SK-N-DZ (cell line): ENCODE measurements at regions not wholly inside any gene's neighbourhood (a gene's known extent, or its start where the extent isn't known, plus 50 kb on each side); places are given as distances from the start of the nearest gene placed in this dataset.

Experiments
- DNase-seq: peaks from one replicate; pipeline ENCODE4 v3.0.0-alpha.2; 2015; ENCODE audit warnings: low spot score

DNA sequence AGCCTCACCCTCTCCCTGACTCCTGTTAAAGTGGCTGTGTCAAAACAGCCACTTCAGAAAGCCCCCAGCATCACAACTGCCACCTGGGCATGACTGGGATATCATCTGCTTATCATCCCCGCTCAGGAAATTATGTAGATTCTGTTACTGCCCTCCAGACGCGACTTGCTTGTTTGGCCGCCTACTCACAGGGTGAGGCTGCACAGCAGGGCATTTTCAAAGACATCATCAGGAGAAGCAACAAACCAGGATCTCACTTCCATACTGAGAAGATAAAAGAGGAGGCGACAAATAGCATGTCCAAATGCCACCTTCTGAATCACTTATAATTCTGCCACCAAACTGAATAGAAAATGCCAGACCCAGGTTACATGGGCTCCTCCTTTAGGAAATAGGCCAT lies 94.8 kb downstream of the MIS18A start:
- DNase-seq = no peak

DNA sequence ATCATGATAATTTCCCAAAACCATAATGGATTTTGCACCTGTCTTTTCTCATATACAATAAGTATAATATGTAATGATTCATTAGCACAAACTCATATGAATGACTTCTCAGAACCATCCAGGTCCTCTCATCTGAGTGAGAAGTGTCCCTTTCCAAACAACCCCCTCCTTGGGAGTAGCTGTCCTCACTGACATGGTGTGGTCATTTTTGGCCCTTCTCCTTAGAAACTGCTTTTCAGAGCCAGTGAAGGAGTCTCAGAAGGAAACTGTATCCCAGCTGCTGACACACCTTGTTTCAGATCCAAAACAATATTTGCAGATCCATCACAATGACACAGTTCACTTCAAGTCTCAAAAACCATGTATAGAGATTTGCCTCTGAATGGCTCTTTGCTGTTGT lies 95.5 kb downstream of the MIS18A start:
- no peak for DNase-seq

- no peak for DNase-seq
Measured at GRCh38 chr21:32182449-32182848, 96.4 kb downstream of the MIS18A start.

DNA sequence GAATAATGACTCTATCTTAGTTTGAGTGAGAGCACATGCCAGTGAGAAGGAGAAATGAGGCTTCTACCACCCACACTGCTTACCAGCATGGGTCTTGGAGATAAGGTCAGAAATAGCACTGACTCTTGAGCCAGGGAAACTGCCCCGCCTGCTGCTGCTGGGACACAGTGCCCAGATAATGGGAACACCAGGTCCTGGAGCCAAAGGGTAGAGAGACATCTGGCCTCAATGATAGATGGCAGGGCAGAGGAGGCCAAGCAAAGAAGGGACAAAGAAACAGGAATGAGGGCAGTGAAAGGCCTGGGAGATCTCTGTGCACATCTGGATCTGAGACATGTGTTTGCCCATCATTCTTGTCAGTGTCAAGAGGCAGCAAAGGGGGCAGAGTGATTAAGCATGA lies 97.4 kb downstream of the MIS18A start:
- DNase-seq = no peak

- no peak for DNase-seq
Measured at GRCh38 chr21:32174819-32175218, 104.0 kb downstream of the MIS18A start.

DNA sequence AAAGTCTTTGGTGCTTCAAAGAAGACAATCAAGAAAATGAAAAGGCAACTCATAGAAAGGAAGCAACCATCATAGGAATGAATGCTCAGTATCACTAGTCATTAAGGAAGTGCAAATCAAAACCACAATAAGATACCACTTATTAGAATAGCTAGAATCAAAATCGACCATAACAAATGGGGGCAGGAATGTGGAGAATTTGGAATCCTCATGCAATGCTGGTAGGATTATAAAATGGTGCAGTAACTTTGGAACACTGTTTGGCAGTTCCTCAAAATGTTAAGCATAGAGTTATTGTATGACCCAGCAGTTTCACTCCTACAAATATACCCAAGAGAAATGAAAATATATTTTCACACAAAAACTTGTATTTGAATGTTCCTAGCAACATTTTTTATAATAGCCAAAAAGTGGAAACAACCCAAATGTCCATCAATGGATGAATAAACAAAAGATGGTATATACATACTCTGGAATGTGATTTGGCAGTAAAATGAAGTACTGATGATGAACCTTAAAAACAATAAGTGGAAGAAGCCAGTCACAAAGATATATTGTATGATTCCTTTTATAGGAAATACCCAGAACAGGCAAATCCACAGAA lies 105.6 kb downstream of the MIS18A start:
- DNase-seq = no peak

DNA sequence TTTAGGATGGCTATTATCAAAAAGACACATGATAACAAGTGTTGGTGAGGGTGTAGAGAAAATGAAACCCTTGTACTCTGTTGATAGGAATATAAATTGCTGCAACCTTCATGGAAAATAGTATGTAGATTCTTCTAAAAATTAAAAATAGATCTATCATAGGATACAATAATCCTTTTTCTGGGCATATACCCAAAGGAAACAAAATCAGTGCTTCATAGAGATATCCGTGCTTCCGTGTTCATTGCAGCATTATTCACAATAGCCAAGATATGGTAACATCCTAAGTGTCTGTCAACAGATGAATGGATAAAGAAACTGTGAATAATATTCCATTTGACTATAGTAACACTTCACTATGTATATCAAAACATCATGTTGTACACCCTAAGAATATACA lies 106.7 kb downstream of the MIS18A start:
- DNase-seq = no peak

DNA sequence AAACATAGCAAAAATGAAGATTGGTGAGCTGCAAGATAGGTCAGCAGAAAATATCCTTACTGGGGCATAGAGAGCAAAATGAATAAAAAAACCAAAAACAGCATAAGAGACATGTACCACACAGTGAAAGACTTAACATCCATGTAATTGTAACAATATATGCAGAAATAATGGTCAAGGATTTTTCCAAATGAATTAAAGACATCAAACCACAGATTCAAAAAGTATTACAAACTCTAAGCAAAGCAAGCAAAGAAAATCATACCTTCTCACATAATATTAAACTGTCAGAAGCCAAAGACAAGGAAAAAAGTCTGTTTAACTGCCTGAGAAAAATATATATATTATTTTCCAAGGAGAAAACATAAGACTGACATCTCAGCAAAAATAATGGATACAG lies 111.3 kb downstream of the MIS18A start:
- DNase-seq = no peak

DNA sequence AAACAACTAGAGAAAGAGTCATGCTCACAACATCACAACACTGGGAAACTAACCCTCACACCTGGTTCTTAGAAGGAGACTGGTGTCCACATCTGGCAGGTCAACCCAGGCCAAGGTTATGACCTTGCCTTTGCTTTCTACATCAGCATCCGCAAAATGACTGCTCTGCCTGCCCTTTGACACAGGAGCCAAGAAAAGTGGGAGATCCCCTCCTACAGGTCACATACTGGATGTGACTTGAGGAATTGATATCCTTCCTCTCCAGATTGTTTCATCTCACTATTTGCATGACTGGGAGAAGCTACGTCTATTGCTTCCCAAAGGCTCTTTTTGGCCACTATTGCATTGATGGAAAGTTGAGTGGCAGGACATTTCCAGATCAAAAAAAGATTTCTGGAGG lies 115.5 kb downstream of the MIS18A start:
- DNase-seq = no peak

DNA sequence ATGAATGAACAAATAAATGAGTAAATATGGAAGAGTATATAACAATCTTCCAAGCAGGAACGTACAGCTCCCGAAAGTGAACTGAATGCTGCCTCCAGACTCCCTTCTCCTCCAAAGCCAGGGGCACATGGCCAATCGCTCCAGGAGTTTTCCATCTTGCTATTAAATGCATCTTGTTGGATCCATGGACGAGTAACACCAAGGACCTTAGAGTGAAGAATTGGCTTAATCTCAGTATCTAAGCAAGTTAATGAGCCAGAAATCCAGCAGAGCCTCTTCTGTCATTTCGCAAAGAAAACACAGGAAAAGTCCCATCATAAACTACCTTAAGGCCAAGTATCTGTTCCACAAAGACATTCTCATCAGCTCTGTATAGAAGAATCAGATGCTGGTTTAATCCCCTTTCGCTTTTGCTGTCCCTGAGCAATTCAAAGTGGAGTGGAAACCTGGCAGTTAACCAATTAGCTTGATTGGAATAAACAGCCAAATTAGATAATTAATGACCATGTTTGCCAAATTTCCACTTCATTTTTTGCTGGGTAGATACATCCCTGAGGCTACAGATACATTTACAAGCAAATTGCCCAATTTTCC lies 116.0 kb downstream of the MIS18A start:
- no peak for DNase-seq

GRCh38 chr21:32155226-32155625 lies 123.6 kb downstream of the MIS18A start:
- peak; percentile 33 for DNase-seq

GRCh38 chr21:32147041-32147440 lies 131.8 kb downstream of the MIS18A start:
- DNase-seq = no peak

DNA sequence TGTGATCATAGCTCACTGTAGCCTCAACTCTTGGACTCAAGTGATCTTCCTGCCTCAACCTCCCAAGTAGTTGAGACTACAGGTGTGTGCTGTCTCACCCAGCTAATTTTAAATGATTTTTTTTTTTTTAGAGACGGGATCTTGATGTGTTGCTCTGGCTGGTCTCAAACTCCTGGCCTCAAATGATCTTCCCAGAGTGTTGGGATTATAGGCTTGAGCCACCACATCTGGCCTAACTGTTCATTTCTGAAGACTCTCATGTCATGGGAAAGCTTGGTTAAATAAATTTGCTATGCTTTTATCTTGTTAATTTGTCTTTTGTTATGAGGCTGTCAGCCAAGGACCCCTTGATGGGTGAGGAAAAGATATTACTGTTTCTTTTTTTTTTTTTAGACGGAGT lies 134.0 kb downstream of the MIS18A start:
- no peak for DNase-seq

DNA sequence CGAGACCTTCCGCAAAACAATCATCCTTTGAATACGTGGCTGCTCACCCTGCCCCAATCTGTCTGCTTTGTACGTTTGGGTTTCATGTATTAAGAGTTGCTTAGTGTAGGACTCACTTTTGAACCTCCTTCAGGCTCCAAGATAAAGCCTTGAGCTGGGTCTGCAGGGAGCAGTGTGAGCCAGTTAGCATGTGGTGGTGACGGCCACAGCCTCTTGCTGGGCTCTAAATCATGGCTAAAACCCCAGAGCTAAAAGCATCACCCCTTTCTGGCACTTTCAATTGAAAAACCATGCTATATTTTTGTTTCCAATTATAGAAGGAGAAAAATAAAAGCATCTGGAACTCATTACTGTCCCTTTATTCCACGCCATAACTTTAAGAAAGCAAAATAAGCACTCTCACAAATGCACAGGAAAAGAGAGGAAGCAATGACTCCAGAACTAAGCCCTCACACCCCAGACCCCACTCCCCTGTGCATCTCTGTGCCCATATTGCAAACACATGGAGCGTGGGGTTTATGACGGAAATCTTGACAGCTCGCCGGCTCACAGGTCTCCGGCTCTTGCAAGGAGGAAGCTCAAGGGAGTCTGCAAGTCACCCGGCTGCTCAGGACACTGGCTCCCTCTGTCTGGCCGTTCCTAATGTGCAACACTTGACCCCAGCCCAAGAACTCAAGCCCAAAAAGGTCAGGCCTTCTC lies 135.5 kb downstream of the MIS18A start:
- DNase-seq = peak; percentile 37

GRCh38 chr21:32141318-32141633 lies 137.6 kb downstream of the MIS18A start:
- DNase-seq = no peak

- DNase-seq = no peak
Measured at GRCh38 chr21:32140604-32141317, 138.1 kb downstream of the MIS18A start.

GRCh38 chr21:32140151-32140550 lies 138.7 kb downstream of the MIS18A start:
- no peak for DNase-seq

- DNase-seq = no peak
Measured at GRCh38 chr21:32138658-32139057, 140.2 kb downstream of the MIS18A start.

GRCh38 chr21:32137931-32138330 lies 140.9 kb downstream of the MIS18A start:
- no peak for DNase-seq

GRCh38 chr21:32137266-32137665 lies 141.6 kb downstream of the MIS18A start:
- no peak for DNase-seq

DNA sequence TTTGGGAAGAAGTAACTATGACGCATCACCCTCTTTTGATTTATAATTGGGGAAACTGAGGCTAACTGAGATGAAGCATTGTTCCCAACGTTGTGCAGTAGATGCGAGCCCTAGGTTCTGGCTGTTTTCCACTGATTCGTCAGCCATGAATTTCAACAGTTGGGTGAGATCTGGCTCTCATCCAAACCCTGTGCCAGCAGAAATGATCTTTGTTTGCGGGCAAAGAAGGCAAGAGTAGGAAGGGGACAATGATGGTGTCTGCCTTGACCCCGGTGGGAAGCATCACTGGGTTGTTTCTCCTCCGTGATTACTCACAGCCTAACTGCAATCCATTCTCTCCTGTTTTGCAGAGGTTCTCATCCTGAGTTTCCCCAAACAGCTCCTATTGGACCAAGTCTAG lies 142.3 kb downstream of the MIS18A start:
- no peak for DNase-seq

GRCh38 chr21:32135401-32136363 lies 143.2 kb downstream of the MIS18A start:
- no peak for DNase-seq
